WTC11 (cell line): ENCODE measurements at regions not wholly inside any gene's neighbourhood (a gene's known extent, or its start where the extent isn't known, plus 50 kb on each side); places are given as distances from the start of the nearest gene placed in this dataset.

ENCODE experiments used
- ATAC-seq: fragments of 200-7000 bp; cut with Tn5 transposase; 2 replicates; pipeline ENCODE4 v1.10.0; 2021; ENCODE audit warnings: mild to moderate bottlenecking, moderate library complexity
- CTCF ChIA-PET: fragments of 300-600 bp; sonication (Branson Sonifier 250); formaldehyde crosslinking; loops from one replicate; lab custom pipeline; 2021; ENCODE audit warnings: antibody characterized with exemption; lab: Charles Lee
- POLR2A ChIA-PET: fragments of 350-600 bp; sonication (Branson Sonifier 250); formaldehyde crosslinking; loops from one replicate; lab custom pipeline; 2021; ENCODE audit warnings: antibody characterized with exemption; lab: Charles Lee
- DNase-seq: peaks from one replicate; pipeline ENCODE4 v3.0.0; 2021; ENCODE audit warnings: low spot score
- H3K27ac Mint-ChIP-seq: 2 replicates; pipeline ENCODE4 v1.8.0; 2021; ENCODE audit warnings: mixed read lengths
- H3K27me3 Mint-ChIP-seq: 2 replicates; pipeline ENCODE4 v1.8.0; 2021; ENCODE audit warnings: low read depth, mild to moderate bottlenecking, moderate library complexity, mixed read lengths
- H3K36me3 Mint-ChIP-seq: 2 replicates; pipeline ENCODE4 v1.8.0; 2021; ENCODE audit warnings: mixed read lengths
- H3K4me1 Mint-ChIP-seq: 2 replicates; pipeline ENCODE4 v1.8.0; 2022; ENCODE audit warnings: mixed read lengths
- H3K4me3 Mint-ChIP-seq: 2 replicates; pipeline ENCODE4 v1.8.0; 2021; ENCODE audit warnings: mild to moderate bottlenecking, moderate library complexity, mixed read lengths
- H3K9me3 Mint-ChIP-seq: 2 replicates; pipeline ENCODE4 v1.8.0; 2021; ENCODE audit warnings: mixed read lengths
- ATF3 ChIP-seq: sonication (generic); formaldehyde crosslinking; conservative IDR thresholded peaks from 2 replicates; pipeline ENCODE4 v1.8.1; 2022; ENCODE audit warnings: mild to moderate bottlenecking, missing genetic modification reagents
- CBFB ChIP-seq: sonication (generic); formaldehyde crosslinking; IDR thresholded peaks from 2 replicates; pipeline ENCODE4 v1.8.1; 2022; ENCODE audit warnings: mild to moderate bottlenecking, low read depth, missing genetic modification reagents
- CREB1 ChIP-seq: sonication (generic); formaldehyde crosslinking; IDR thresholded peaks from 2 replicates; pipeline ENCODE4 v1.8.0; 2023; ENCODE audit warnings: mild to moderate bottlenecking, missing genetic modification reagents
- E2F4 ChIP-seq: sonication (generic); formaldehyde crosslinking; IDR thresholded peaks from 2 replicates; pipeline ENCODE4 v1.8.1; 2022; ENCODE audit warnings: low read depth, mild to moderate bottlenecking, moderate library complexity, missing genetic modification reagents, borderline replicate concordance
- ESRRA ChIP-seq: sonication (generic); formaldehyde crosslinking; IDR thresholded peaks from 2 replicates; pipeline ENCODE4 v1.8.1; 2022; ENCODE audit warnings: mild to moderate bottlenecking, missing genetic modification reagents, borderline replicate concordance
- FOXJ3 ChIP-seq: sonication (generic); formaldehyde crosslinking; IDR thresholded peaks from 2 replicates; pipeline ENCODE4 v1.9.0; 2021; ENCODE audit warnings: missing genetic modification reagents, mild to moderate bottlenecking, borderline replicate concordance
- GTF2I ChIP-seq: fragments of 250-450 bp; sonication (Bioruptor Pico); conservative IDR thresholded peaks from 2 replicates; pipeline ENCODE4 v1.4.0; 2021; ENCODE audit warnings: mild to moderate bottlenecking
- KAT7 ChIP-seq: sonication (generic); formaldehyde crosslinking; IDR thresholded peaks from 2 replicates; pipeline ENCODE4 v1.8.1; 2023; ENCODE audit warnings: missing genetic modification reagents, mild to moderate bottlenecking, borderline replicate concordance
- MAX ChIP-seq: sonication (generic); formaldehyde crosslinking; IDR thresholded peaks from 2 replicates; pipeline ENCODE4 v1.8.0; 2022; ENCODE audit warnings: mild to moderate bottlenecking, missing genetic modification reagents
- MXD4 ChIP-seq: fragments of 250-450 bp; sonication (Bioruptor Pico); IDR thresholded peaks from 2 replicates; pipeline ENCODE4 v1.8.0; 2021; ENCODE audit warnings: mild to moderate bottlenecking, moderate library complexity, borderline replicate concordance
- NFYB ChIP-seq: sonication (generic); formaldehyde crosslinking; conservative IDR thresholded peaks from 2 replicates; pipeline ENCODE4 v1.8.0; 2022; ENCODE audit warnings: low read depth, missing genetic modification reagents
- NR3C1 ChIP-seq: sonication (generic); formaldehyde crosslinking; conservative IDR thresholded peaks from 2 replicates; pipeline ENCODE4 v1.8.1; 2023; ENCODE audit warnings: low read depth, mild to moderate bottlenecking, missing genetic modification reagents
- SOX15 ChIP-seq: fragments of 250-450 bp; sonication (Bioruptor Pico); IDR thresholded peaks from 2 replicates; pipeline ENCODE4 v1.9.0; 2021; ENCODE audit warnings: mild to moderate bottlenecking
- TCF7 ChIP-seq: sonication (generic); formaldehyde crosslinking; IDR thresholded peaks from 2 replicates; pipeline ENCODE4 v1.8.0; 2022; ENCODE audit warnings: mild to moderate bottlenecking, low read depth, missing genetic modification reagents, moderate library complexity
- TEAD4 ChIP-seq: sonication (generic); formaldehyde crosslinking; IDR thresholded peaks from 2 replicates; pipeline ENCODE4 v1.8.0; 2022; ENCODE audit warnings: mild to moderate bottlenecking, missing genetic modification reagents
- USF1 ChIP-seq: sonication (generic); formaldehyde crosslinking; IDR thresholded peaks from 2 replicates; pipeline ENCODE4 v1.8.0; 2022; ENCODE audit warnings: mild to moderate bottlenecking, missing genetic modification reagents
- USF2 ChIP-seq: sonication (generic); formaldehyde crosslinking; IDR thresholded peaks from 2 replicates; pipeline ENCODE4 v1.8.1; 2023; ENCODE audit warnings: mild to moderate bottlenecking, missing genetic modification reagents, moderate library complexity
- ZNF219 ChIP-seq: sonication (generic); formaldehyde crosslinking; IDR thresholded peaks from 2 replicates; pipeline ENCODE4 v1.8.0; 2023; ENCODE audit warnings: missing genetic modification reagents, mild to moderate bottlenecking, borderline replicate concordance
- ZNF232 ChIP-seq: sonication (generic); formaldehyde crosslinking; IDR thresholded peaks from 2 replicates; pipeline ENCODE4 v1.8.0; 2022; ENCODE audit warnings: mild to moderate bottlenecking, missing genetic modification reagents
- ZNF423 ChIP-seq: fragments of 250-450 bp; sonication (Bioruptor Pico); IDR thresholded peaks from 2 replicates; pipeline ENCODE4 v2.1.2; 2022; ENCODE audit warnings: mild to moderate bottlenecking, moderate library complexity
- ZNF532 ChIP-seq: fragments of 250-450 bp; sonication (Bioruptor Pico); IDR thresholded peaks from 2 replicates; pipeline ENCODE4 v1.9.0; 2021; ENCODE audit warnings: mild to moderate bottlenecking, borderline replicate concordance

GRCh38 chr10:131001438-131001837, 310.1 kb downstream of the TCERG1L start (continued):
- TF ChIP-seq E2F4 (CRISPR knock-in tag) (no peak), TEAD4 (CRISPR knock-in tag) (no peak), ZNF219 (CRISPR knock-in tag) (no peak), NR3C1 (CRISPR knock-in tag) (no peak)
- TF ChIP-seq, all 79 proteins: peak for 0

GRCh38 chr10:131002031-131002861, 309.3 kb downstream of the TCERG1L start:
- DNase-seq: no peak

GRCh38 chr10:131003455-131003854, 308.1 kb downstream of the TCERG1L start:
- ATAC-seq (no peak), DNase-seq (no peak)
- Mint-ChIP-seq H3K4me3 (no peak overlapping the region), H3K9me3 (peaks cover 63% of the 10 kb centered on the region), H3K27ac (no peak overlapping the region), H3K36me3 (peaks cover 63% of the 10 kb centered on the region), H3K4me1 (peaks cover 22% of the 10 kb centered on the region), H3K27me3 (peaks cover 4% of the 10 kb centered on the region; the same call in 1 of the 2 replicates)
- ChIA-PET CTCF (interaction anchor here (1.5 kb wide), 1 partner anchor 81 kb away, joined by 4 read pairs; no protein-coding TSS in a partner anchor), POLR2A (no interaction called here)
- TF ChIP-seq KAT7 (CRISPR knock-in tag) (no peak), GTF2I (no peak), ESRRA (CRISPR knock-in tag) (no peak), USF1 (CRISPR knock-in tag) (no peak), CREB1 (no peak), CBFB (CRISPR knock-in tag) (no peak), FOXJ3 (CRISPR knock-in tag) (no peak), NFYB (CRISPR knock-in tag) (no peak), ZNF232 (no peak), ATF3 (CRISPR knock-in tag) (no peak), USF2 (CRISPR knock-in tag) (no peak), MXD4 (CRISPR knock-in tag) (no peak), SOX15 (no peak), ZNF532 (CRISPR knock-in tag) (no peak)

More at GRCh38 chr10:131002031-131002861, 309.3 kb downstream of the TCERG1L start:
- H3K4me3 Mint-ChIP-seq: no peak overlapping the region
- peaks cover 62% of the 10 kb centered on the region for H3K9me3 Mint-ChIP-seq
- peaks cover 22% of the 10 kb centered on the region for H3K4me1 Mint-ChIP-seq
- peaks cover 2% of the 10 kb centered on the region for H3K27me3 Mint-ChIP-seq
- ChIA-PET POLR2A (no interaction called here), CTCF (interaction anchor here (1.5 kb wide), 1 partner anchor 82 kb away, joined by 4 read pairs; no protein-coding TSS in a partner anchor)
- peak; percentile 82 for ATAC-seq
- peaks cover 57% of the 10 kb centered on the region for H3K36me3 Mint-ChIP-seq
- TF ChIP-seq ZNF423 (CRISPR knock-in tag) (peak; percentile 59; the same call in 1 of the 2 replicates), MAX (CRISPR knock-in tag) (peak; percentile 62; the same call in 1 of the 2 replicates), TCF7 (CRISPR knock-in tag) (no peak)
- no peak overlapping the region for H3K27ac Mint-ChIP-seq
